GM12891 (cell line): ENCODE measurements at regions not wholly inside any gene's neighbourhood (a gene's known extent, or its start where the extent isn't known, plus 50 kb on each side); places are given as distances from the start of the nearest gene placed in this dataset.
"Not testable (repeated sequence)": the region's sequence is repeated elsewhere in the genome, so short reads cannot be mapped to it uniquely, and the experiment has no call there.

ENCODE experiments used
- DNase-seq: peaks from one replicate; pipeline ENCODE4 v3.0.0; 2011; ENCODE audit warnings: low spot score; ENCODE audit not compliant: insufficient read length
- FAIRE-seq: peaks from 2 replicates; lab custom pipeline; 2011; peaks lifted over from hg19 to GRCh38; lab: Jason Lieb, UNC
- PAX5 ChIP-seq: IDR thresholded peaks from 2 replicates; pipeline ENCODE4 v1.6.1; 2011; ENCODE audit warnings: low read length, moderate library complexity, mild to moderate bottlenecking; ENCODE audit not compliant: insufficient read depth, severe bottlenecking
- POLR2A ChIP-seq: IDR thresholded peaks from 2 replicates; pipeline ENCODE4 v1.6.1; 2011; ENCODE audit warnings: low read depth, low read length, control low read depth
- POLR2AphosphoS5 ChIP-seq: IDR thresholded peaks from 2 replicates; pipeline ENCODE4 v1.6.1; 2011; ENCODE audit warnings: low read depth, low read length, control low read depth
- POU2F2 ChIP-seq: IDR thresholded peaks from 2 replicates; pipeline ENCODE4 v1.6.1; 2011; ENCODE audit warnings: low read depth, mild to moderate bottlenecking, control low read depth, low read length, moderate library complexity
- SPI1 ChIP-seq: IDR thresholded peaks from 2 replicates; pipeline ENCODE4 v1.6.1; 2011; ENCODE audit warnings: low read depth, low read length, control low read depth
- TAF1 ChIP-seq: IDR thresholded peaks from 2 replicates; pipeline ENCODE4 v1.6.1; 2011; ENCODE audit warnings: low read depth, low read length, control low read depth

GRCh38 chr2:67169417-67170140 is 227.6 kb upstream of the ETAA1 start:
- TF ChIP-seq PAX5 (no peak), POU2F2 (no peak), POLR2A (no peak), TAF1 (no peak), POLR2AphosphoS5 (no peak)
- DNase-seq (no peak), FAIRE-seq (no peak)

GRCh38 chr2:67179526-67179925 is 217.6 kb upstream of the ETAA1 start:
- DNase-seq (no peak), FAIRE-seq (no peak)
- TF ChIP-seq POLR2A: no peak
- TF ChIP-seq POLR2AphosphoS5: no peak
- no peak for TF ChIP-seq POU2F2
- TF ChIP-seq TAF1: no peak
- TF ChIP-seq PAX5: no peak
- TF ChIP-seq SPI1: no peak

- FAIRE-seq: no peak
Observed at GRCh38 chr2:67180841-67181240, 216.3 kb upstream of the ETAA1 start.

GRCh38 chr2:67182884-67183283 is 214.2 kb upstream of the ETAA1 start:
- TF ChIP-seq POLR2AphosphoS5 (no peak), PAX5 (no peak), POLR2A (no peak), POU2F2 (no peak), SPI1 (no peak), TAF1 (no peak)
- DNase-seq (no peak), FAIRE-seq (no peak)

More at GRCh38 chr2:67180841-67181240, 216.3 kb upstream of the ETAA1 start:
- TF ChIP-seq SPI1 (no peak), POLR2AphosphoS5 (no peak), TAF1 (no peak), POLR2A (no peak), PAX5 (no peak), POU2F2 (no peak)
- no peak for DNase-seq

GRCh38 chr2:67186326-67186725 is 210.8 kb upstream of the ETAA1 start:
- no peak for DNase-seq
- TF ChIP-seq POU2F2 (no peak), TAF1 (no peak), SPI1 (no peak), POLR2A (no peak), POLR2AphosphoS5 (no peak), PAX5 (no peak)
- FAIRE-seq: no peak

GRCh38 chr2:67186871-67187270 is 210.3 kb upstream of the ETAA1 start:
- FAIRE-seq (no peak), DNase-seq (no peak)
- TF ChIP-seq SPI1 (no peak), POU2F2 (no peak)

GRCh38 chr2:67195327-67195726 is 201.8 kb upstream of the ETAA1 start:
- not testable (repeated sequence) for DNase-seq, FAIRE-seq

- DNase-seq (no peak), FAIRE-seq (no peak)
- no peak for TF ChIP-seq TAF1
- no peak for TF ChIP-seq SPI1
- TF ChIP-seq PAX5: no peak
- TF ChIP-seq POLR2AphosphoS5: no peak
- no peak for TF ChIP-seq POU2F2
- no peak for TF ChIP-seq POLR2A
Observed at GRCh38 chr2:67201521-67201920, 195.6 kb upstream of the ETAA1 start.

- DNase-seq (no peak), FAIRE-seq (no peak)
- TF ChIP-seq POU2F2: no peak
Observed at GRCh38 chr2:67204349-67204748, 192.8 kb upstream of the ETAA1 start.

GRCh38 chr2:67208887-67209500 is 188.1 kb upstream of the ETAA1 start:
- DNase-seq (no peak), FAIRE-seq (no peak)
- TF ChIP-seq POLR2AphosphoS5: no peak
- TF ChIP-seq PAX5: no peak
- no peak for TF ChIP-seq POLR2A
- TF ChIP-seq TAF1: no peak
- TF ChIP-seq POU2F2: no peak
- TF ChIP-seq SPI1: no peak

- DNase-seq (no peak), FAIRE-seq (no peak)
- TF ChIP-seq POU2F2 (no peak), PAX5 (no peak)
Observed at GRCh38 chr2:67210430-67210829, 186.7 kb upstream of the ETAA1 start.
